ENCODE measurements at regions not wholly inside any gene's neighbourhood (a gene's known extent, or its start where the extent isn't known, plus 50 kb on each side); places are given as distances from the start of the nearest gene placed in this dataset.

DNA sequence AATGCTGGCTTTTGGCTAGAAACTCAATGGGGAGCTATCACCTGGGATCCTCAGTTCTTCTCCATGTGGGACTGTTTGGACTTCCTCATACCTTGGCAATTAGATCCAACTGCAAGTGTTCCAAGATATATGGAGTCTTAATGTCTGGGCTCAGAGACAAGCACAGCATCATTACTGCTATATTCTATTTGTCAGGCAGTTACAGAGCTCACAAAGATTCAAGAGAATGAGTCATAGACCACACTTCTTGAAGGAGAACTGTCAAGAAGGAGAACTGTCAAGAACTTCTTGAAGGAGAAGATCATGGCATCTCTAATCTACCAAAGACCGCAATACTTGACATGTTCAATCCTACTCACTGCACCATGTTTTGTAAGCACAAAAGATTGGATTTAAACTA lies 106.8 kb upstream of the NREP start:
- BruUV-seq (replicated peaks) = no TSS peak
- Histone ChIP-seq H3K4me1 (ENCODE audit: control insufficient read depth, extremely low read depth, insufficient read depth, low read length) (no peaks in the 10 kb centered on the region), H2AFZ (ENCODE audit: low read depth, low read length) (no peak overlapping the region), H4K20me1 (replicated peaks; ENCODE audit: control insufficient read depth, extremely low read depth, insufficient read depth, low read length) (no peaks in the 10 kb centered on the region), H3K79me2 (ENCODE audit: control insufficient read depth, insufficient read depth, low read length) (no peaks in the 10 kb centered on the region), H3K27ac (ENCODE audit: insufficient read depth, low read depth, low read length) (no peak overlapping the region), H3K36me3 (ENCODE audit: control insufficient read depth in 2 of 2, extremely low read depth in 1 of 2, insufficient read depth in 2 of 2, low read length in 2 of 2) (no peaks in the 10 kb centered on the region), H3K4me2 (ENCODE audit: insufficient read depth, low read length) (no peak overlapping the region), H3K27me3 (ENCODE audit: control insufficient read depth in 2 of 2, insufficient read depth in 2 of 2, low read length in 2 of 2) (peaks cover 0 to 2% of the 10 kb centered on the region in 2 experiments), H3K9ac (replicated peaks; ENCODE audit: extremely low read depth, insufficient read depth, low read length) (no peak overlapping the region), H3K4me3 (replicated peaks in 1 of 3; ENCODE audit: insufficient read depth in 1 of 3, low read depth in 1 of 3, low read length in 3 of 3) (no peak overlapping the region), H3K9me1 (replicated peaks; ENCODE audit: control insufficient read depth, extremely low read depth, insufficient read depth, low read length) (no peaks in the 10 kb centered on the region), H3K9me3 (replicated peaks; ENCODE audit: control insufficient read depth, insufficient read depth, low read length) (no peaks in the 10 kb centered on the region)
- POLR2A ChIA-PET = no interaction called here
- dilution Hi-C loops (cut with MboI; ENCODE audit: extremely low pct_ligation_motif_present, low sequenced_read_pairs) = no loop called here
- FAIRE-seq (no peak), DNase-seq (ENCODE audit: low read depth, low spot score) (no peak)
- CTCF ChIA-PET = interaction anchor here (1.6 kb wide), 1 partner anchor 17 kb away, joined by 3 read pairs; no protein-coding TSS in a partner anchor
- intact Hi-C loops (cut with micrococcal nuclease) = no loop called here
- TF ChIP-seq FOS (IDR thresholded peaks at IDR 0.05; ENCODE audit: borderline replicate concordance, insufficient read depth, low read length) (no peak), GATA2 (IDR thresholded peaks at IDR 0.05; ENCODE audit: insufficient read depth, insufficient read length, low read depth, low read length) (no peak), JUN (IDR thresholded peaks at IDR 0.05; ENCODE audit: borderline replicate concordance, insufficient read depth, insufficient read length, low read depth) (no peak), EZH2 (IDR thresholded peaks at IDR 0.05; ENCODE audit: borderline replicate concordance, low read depth, low read length, severe bottlenecking) (no peak), MYC (IDR thresholded peaks at IDR 0.05; ENCODE audit: low read depth, low read length) (no peak), POLR2A (IDR thresholded peaks at IDR 0.05; ENCODE audit: low read depth, low read length) (no peak), POLR2AphosphoS5 (IDR thresholded peaks at IDR 0.05; ENCODE audit: insufficient read depth, low read depth, low read length) (no peak)
- TF ChIP-seq, protein P1, sequence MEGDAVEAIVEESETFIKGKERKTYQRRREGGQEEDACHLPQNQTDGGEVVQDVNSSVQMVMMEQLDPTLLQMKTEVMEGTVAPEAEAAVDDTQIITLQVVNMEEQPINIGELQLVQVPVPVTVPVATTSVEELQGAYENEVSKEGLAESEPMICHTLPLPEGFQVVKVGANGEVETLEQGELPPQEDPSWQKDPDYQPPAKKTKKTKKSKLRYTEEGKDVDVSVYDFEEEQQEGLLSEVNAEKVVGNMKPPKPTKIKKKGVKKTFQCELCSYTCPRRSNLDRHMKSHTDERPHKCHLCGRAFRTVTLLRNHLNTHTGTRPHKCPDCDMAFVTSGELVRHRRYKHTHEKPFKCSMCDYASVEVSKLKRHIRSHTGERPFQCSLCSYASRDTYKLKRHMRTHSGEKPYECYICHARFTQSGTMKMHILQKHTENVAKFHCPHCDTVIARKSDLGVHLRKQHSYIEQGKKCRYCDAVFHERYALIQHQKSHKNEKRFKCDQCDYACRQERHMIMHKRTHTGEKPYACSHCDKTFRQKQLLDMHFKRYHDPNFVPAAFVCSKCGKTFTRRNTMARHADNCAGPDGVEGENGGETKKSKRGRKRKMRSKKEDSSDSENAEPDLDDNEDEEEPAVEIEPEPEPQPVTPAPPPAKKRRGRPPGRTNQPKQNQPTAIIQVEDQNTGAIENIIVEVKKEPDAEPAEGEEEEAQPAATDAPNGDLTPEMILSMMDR (IDR thresholded peaks at IDR 0.05; ENCODE audit: extremely low read depth in 1 of 2, insufficient read depth in 1 of 2, low read depth in 1 of 2, low read length in 2 of 2) = no peak
- TF ChIP-seq, protein P2, sequence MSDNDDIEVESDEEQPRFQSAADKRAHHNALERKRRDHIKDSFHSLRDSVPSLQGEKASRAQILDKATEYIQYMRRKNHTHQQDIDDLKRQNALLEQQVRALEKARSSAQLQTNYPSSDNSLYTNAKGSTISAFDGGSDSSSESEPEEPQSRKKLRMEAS (IDR thresholded peaks at IDR 0.05; ENCODE audit: insufficient read depth, insufficient read length) = no peak
